ENCODE measurements at regions not wholly inside any gene's neighbourhood (a gene's known extent, or its start where the extent isn't known, plus 50 kb on each side); places are given as distances from the start of the nearest gene placed in this dataset.

GRCh38 chr9:73231203-73231602 is 79.5 kb downstream of the ANXA1 start:
- no peaks in the 10 kb centered on the region for H4K20me1 ChIP-seq (ENCODE audit: insufficient read depth, low read length)
- DNase-seq, result no peak
- H3K4me3 Mint-ChIP-seq, result no peak overlapping the region
- H3K9me3 Mint-ChIP-seq, result peaks cover 0 to 12% (median 3%) of the 10 kb centered on the region in 7 donors
- peaks cover 19% of the 10 kb centered on the region for H3K4me1 Mint-ChIP-seq
- no peak overlapping the region for H2AFZ ChIP-seq (ENCODE audit: insufficient read depth, low read depth, low read length, poor library complexity, severe bottlenecking)
- H3K36me3 ChIP-seq (replicated peaks in 1 of 2; ENCODE audit: control insufficient read depth in 1 of 2, insufficient read depth in 2 of 2, low read length in 2 of 2), result no peaks in the 10 kb centered on the region
- H3K4me3 ChIP-seq (replicated peaks in 1 of 3; ENCODE audit: low read depth in 2 of 3, low read length in 3 of 3), result no peak overlapping the region
- H3K4me1 ChIP-seq (ENCODE audit: control insufficient read depth in 1 of 2, insufficient read depth in 2 of 2, low read length in 2 of 2), result peaks cover 6 to 15% of the 10 kb centered on the region in 2 donors
- H3K36me3 Mint-ChIP-seq, result peaks cover 0 to 3% of the 10 kb centered on the region in 2 donors
- no peaks in the 10 kb centered on the region for H3K9me3 ChIP-seq (replicated peaks in 1 of 2; ENCODE audit: control insufficient read depth in 1 of 2, insufficient read depth in 1 of 2, low read length in 2 of 2)
- intact Hi-C loops (cut with micrococcal nuclease), result no loop called here
- H3K27me3 Mint-ChIP-seq (ENCODE audit: low read depth in 3 of 3), result no peaks in the 10 kb centered on the region
- no peak overlapping the region for H3K9ac ChIP-seq (ENCODE audit: insufficient read depth, low read length, poor library complexity, severe bottlenecking)
- H3K4me2 ChIP-seq (replicated peaks; ENCODE audit: extremely low read depth, low read length, poor library complexity, severe bottlenecking), result no peak overlapping the region
- no peak overlapping the region for H3K27ac ChIP-seq (ENCODE audit: low read depth in 1 of 2, low read length in 2 of 2)
- no peak overlapping the region for H3K27ac Mint-ChIP-seq
- no peaks in the 10 kb centered on the region for H3K27me3 ChIP-seq (ENCODE audit: control insufficient read depth in 2 of 2, insufficient read depth in 2 of 2, low read length in 2 of 2)
- no peaks in the 10 kb centered on the region for H3K79me2 ChIP-seq (ENCODE audit: insufficient read depth, low read length)
- no peak for TF ChIP-seq CTCF (IDR thresholded peaks at IDR 0.05)

- Histone ChIP-seq H3K4me1 (ENCODE audit: control insufficient read depth in 1 of 2, insufficient read depth in 2 of 2, low read length in 2 of 2) (peaks cover 11 to 30% of the 10 kb centered on the region in 2 donors), H3K27me3 (ENCODE audit: control insufficient read depth in 2 of 2, insufficient read depth in 2 of 2, low read length in 2 of 2) (no peaks in the 10 kb centered on the region), H3K79me2 (ENCODE audit: insufficient read depth, low read length) (no peaks in the 10 kb centered on the region), H3K4me3 (replicated peaks in 1 of 3; ENCODE audit: low read depth in 2 of 3, low read length in 3 of 3) (peak overlapping the region in 1 of 3 experiments; percentile 4), H2AFZ (ENCODE audit: insufficient read depth, low read depth, low read length, poor library complexity, severe bottlenecking) (peak overlapping the region; percentile 59), H3K4me2 (replicated peaks; ENCODE audit: extremely low read depth, low read length, poor library complexity, severe bottlenecking) (peak overlapping the region; percentile 8), H3K9ac (ENCODE audit: insufficient read depth, low read length, poor library complexity, severe bottlenecking) (no peak overlapping the region), H3K9me3 (replicated peaks in 1 of 2; ENCODE audit: control insufficient read depth in 1 of 2, insufficient read depth in 1 of 2, low read length in 2 of 2) (no peaks in the 10 kb centered on the region), H3K27ac (ENCODE audit: low read depth in 1 of 2, low read length in 2 of 2) (peak overlapping the region in 1 of 2 donors; percentile 81), H3K36me3 (replicated peaks in 1 of 2; ENCODE audit: control insufficient read depth in 1 of 2, insufficient read depth in 2 of 2, low read length in 2 of 2) (no peaks in the 10 kb centered on the region), H4K20me1 (ENCODE audit: insufficient read depth, low read length) (no peaks in the 10 kb centered on the region)
- peaks cover 0 to 12% (median 1%) of the 10 kb centered on the region in 7 donors for H3K9me3 Mint-ChIP-seq
- no peak overlapping the region for H3K4me3 Mint-ChIP-seq
- no CpG with 5 or more reads among the region's 6 CpGs for WGBS (ENCODE audit: insufficient coverage)
- H3K27me3 Mint-ChIP-seq (ENCODE audit: low read depth in 3 of 3), result no peaks in the 10 kb centered on the region
- peaks cover 0 to 3% of the 10 kb centered on the region in 2 donors for H3K36me3 Mint-ChIP-seq
- intact Hi-C loops (cut with micrococcal nuclease), result no loop called here
- no peak for TF ChIP-seq CTCF (IDR thresholded peaks at IDR 0.05)
- H3K4me1 Mint-ChIP-seq, result peaks cover 28% of the 10 kb centered on the region
- no peak for DNase-seq
- peak overlapping the region; percentile 82 to 94 (median 88) for H3K27ac Mint-ChIP-seq
Measured at GRCh38 chr9:73233359-73234007, 81.8 kb downstream of the ANXA1 start.

All from CD14-positive monocyte (primary cell).